ENCODE measurements at regions not wholly inside any gene's neighbourhood (a gene's known extent, or its start where the extent isn't known, plus 50 kb on each side); places are given as distances from the start of the nearest gene placed in this dataset.
"Not testable (repeated sequence)": the region's sequence is repeated elsewhere in the genome, so short reads cannot be mapped to it uniquely, and the experiment has no call there.

DNA sequence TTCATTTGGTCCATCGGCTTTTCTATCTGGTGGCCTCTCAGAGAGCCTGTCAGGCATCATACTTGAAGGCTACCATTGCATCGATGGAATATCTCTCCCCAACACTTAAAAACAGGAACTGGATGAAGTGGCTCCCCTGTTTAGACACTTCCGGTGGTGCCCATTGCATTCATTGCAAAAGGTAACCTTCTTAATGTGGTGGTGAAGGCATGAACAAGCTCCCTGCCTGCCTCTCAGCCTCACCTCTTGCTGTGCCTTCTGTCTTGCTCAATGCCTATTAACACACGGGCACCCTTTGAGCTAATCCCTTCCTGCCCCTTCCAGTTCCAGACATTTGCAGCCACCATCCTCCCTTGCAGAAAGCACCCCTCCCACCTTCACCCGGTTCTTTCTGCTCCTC is 233.1 kb upstream of the MSX2 start:
- H3K4me3 ChIP-seq (ENCODE audit: low read depth, low read length) = no peak overlapping the region
- no peak for TF ChIP-seq CTCF (IDR thresholded peaks at IDR 0.05; ENCODE audit: insufficient read depth, low read depth, low read length)
- no peak for DNase-seq (ENCODE audit: low read depth)

- no peak for TF ChIP-seq CTCF (IDR thresholded peaks at IDR 0.05; ENCODE audit: insufficient read depth, low read depth, low read length)
- no peak overlapping the region for H3K4me3 ChIP-seq (ENCODE audit: low read depth, low read length)
- DNase-seq (ENCODE audit: low read depth) = no peak
Measured at GRCh38 chr5:174491761-174492350, 232.5 kb upstream of the MSX2 start.

DNA sequence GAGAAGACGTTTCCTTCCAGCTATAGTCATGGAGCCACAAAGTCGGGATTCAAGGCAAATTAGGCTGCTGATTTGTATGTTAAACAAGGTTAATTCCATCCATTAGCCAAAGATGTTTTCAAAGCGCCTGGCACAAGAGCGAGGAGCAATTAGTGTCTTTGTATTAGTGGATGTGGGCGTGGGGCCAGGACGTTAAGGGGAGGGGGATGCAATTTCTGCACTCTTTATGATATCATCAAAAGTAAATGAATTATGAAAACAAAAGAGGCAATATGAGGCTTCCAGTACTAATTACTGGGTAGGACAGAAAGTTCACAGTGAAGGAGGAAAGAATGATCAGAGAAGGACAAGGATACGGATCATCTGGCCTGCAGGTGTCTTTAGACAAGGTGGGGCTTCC is 230.9 kb upstream of the MSX2 start:
- no peak for DNase-seq (ENCODE audit: low read depth)
- no peak overlapping the region for H3K4me3 ChIP-seq (ENCODE audit: low read depth, low read length)
- TF ChIP-seq CTCF (IDR thresholded peaks at IDR 0.05; ENCODE audit: insufficient read depth, low read depth, low read length) = no peak

- not testable (repeated sequence) for DNase-seq (ENCODE audit: low read depth); H3K4me3 ChIP-seq (ENCODE audit: low read depth, low read length)
Measured at GRCh38 chr5:174497939-174498338, 226.4 kb upstream of the MSX2 start.

DNA sequence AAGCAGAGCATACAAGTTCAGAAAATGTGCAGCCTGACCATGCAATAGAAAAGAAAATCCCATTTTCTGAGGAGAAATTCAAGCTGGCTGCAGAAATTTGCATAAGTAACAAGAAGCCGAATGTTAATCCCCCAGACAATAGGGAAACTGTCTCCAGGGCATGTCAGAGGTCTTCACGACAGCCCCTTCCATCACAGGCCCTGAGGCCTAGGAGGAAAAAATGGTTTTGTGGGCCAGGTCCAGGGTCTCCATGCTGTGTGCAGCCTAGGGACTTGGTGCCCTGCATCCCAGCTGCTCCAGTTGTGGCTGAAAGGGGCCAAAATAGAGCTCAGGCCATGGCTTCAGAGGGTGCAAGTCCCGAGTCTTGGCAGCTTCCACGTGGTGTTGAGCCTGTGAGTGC is 225.8 kb upstream of the MSX2 start:
- DNase-seq (ENCODE audit: low read depth); H3K4me3 ChIP-seq (ENCODE audit: low read depth, low read length): not testable (repeated sequence)

DNA sequence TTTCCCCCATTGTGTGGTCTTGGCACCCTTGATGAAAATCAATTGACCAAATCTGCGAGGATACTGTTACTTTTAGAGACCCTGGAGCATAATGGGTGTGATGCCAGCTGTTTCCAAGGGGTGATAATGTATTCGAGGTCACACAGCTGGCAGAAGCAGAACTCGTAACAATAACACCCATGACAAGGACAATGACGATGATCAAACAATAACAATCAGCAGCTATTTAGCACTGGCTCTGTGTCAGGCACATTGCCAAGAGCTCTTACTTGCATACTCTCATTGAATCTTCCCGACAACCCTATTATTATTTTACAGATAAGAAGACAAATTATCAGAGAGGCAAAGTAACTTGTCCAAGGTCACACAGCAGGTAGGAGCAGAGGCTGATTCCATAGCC is 223.7 kb upstream of the MSX2 start:
- no peak for TF ChIP-seq CTCF (IDR thresholded peaks at IDR 0.05; ENCODE audit: insufficient read depth, low read depth, low read length)
- no peak for DNase-seq (ENCODE audit: low read depth)
- no peak overlapping the region for H3K4me3 ChIP-seq (ENCODE audit: low read depth, low read length)

GRCh38 chr5:174501461-174502069 is 222.8 kb upstream of the MSX2 start:
- peak; percentile 69 for DNase-seq (ENCODE audit: low read depth)
- H3K4me3 ChIP-seq (ENCODE audit: low read depth, low read length) = no peak overlapping the region
- no peak for TF ChIP-seq CTCF (IDR thresholded peaks at IDR 0.05; ENCODE audit: insufficient read depth, low read depth, low read length)

DNA sequence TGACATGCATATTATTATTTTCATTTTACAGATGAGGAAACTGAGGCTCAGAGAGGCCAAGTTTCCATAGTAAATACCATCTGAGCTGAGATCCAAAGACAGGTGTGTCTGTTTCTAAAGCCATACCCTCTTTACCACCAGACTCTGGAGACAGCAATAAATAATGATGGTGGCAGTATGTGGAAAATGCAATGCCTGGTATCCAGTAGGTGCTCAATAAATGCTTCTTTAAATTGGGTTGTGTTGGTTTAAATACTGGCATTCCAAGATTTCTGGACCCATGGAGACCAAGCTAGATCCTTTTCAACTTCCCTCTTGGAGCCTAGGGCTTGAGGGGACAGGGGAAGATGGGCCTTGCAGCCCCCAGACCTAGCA is 221.3 kb upstream of the MSX2 start:
- no peak overlapping the region for H3K4me3 ChIP-seq (ENCODE audit: low read depth, low read length)
- no peak for TF ChIP-seq CTCF (IDR thresholded peaks at IDR 0.05; ENCODE audit: insufficient read depth, low read depth, low read length)
- no peak for DNase-seq (ENCODE audit: low read depth)
